ENCODE measurements at regions not wholly inside any gene's neighbourhood (a gene's known extent, or its start where the extent isn't known, plus 50 kb on each side); places are given as distances from the start of the nearest gene placed in this dataset.

DNA sequence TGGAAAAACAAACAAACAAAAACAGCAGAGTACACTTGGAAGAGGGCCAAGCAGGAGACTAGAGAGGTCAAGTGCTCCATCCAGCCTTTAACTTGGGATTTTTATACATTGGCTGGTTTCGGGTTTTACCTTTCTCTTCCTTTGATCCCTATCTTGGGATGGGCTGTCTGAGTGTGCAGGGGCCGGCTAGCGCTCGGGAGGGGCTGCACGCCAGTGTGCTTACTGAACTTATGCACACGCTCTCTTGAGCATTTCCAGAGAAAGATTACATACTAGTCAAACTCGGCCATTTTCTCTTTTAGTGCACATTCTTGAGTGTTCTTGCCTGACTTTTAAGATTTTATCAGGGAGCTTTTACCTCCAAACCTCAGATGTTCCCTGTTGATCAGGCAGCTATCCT, 707.8 kb downstream of the DSC3 start:
- BruUV-seq (replicated peaks) = no TSS peak
- in situ Hi-C loops (cut with HindIII; ENCODE audit: low pct_unique_long_range_greater_than_20kb, low sequenced_read_pairs) = no loop called here
- H3K27ac ChIP-seq (ENCODE audit: low read length) = no peak overlapping the region
- H3K4me3 ChIP-seq (ENCODE audit: low read depth in 2 of 2, low read length in 2 of 2) = no peak overlapping the region
- CTCF ChIA-PET = no interaction called here
- H3K4me1 ChIP-seq (ENCODE audit: control insufficient read depth, insufficient read depth, low read length) = no peaks in the 10 kb centered on the region
- H3K36me3 ChIP-seq (ENCODE audit: control insufficient read depth, insufficient read depth, low read length) = no peaks in the 10 kb centered on the region
- DNase-seq (ENCODE audit: low read depth, low spot score) = no peak
- TF ChIP-seq, protein P1, sequence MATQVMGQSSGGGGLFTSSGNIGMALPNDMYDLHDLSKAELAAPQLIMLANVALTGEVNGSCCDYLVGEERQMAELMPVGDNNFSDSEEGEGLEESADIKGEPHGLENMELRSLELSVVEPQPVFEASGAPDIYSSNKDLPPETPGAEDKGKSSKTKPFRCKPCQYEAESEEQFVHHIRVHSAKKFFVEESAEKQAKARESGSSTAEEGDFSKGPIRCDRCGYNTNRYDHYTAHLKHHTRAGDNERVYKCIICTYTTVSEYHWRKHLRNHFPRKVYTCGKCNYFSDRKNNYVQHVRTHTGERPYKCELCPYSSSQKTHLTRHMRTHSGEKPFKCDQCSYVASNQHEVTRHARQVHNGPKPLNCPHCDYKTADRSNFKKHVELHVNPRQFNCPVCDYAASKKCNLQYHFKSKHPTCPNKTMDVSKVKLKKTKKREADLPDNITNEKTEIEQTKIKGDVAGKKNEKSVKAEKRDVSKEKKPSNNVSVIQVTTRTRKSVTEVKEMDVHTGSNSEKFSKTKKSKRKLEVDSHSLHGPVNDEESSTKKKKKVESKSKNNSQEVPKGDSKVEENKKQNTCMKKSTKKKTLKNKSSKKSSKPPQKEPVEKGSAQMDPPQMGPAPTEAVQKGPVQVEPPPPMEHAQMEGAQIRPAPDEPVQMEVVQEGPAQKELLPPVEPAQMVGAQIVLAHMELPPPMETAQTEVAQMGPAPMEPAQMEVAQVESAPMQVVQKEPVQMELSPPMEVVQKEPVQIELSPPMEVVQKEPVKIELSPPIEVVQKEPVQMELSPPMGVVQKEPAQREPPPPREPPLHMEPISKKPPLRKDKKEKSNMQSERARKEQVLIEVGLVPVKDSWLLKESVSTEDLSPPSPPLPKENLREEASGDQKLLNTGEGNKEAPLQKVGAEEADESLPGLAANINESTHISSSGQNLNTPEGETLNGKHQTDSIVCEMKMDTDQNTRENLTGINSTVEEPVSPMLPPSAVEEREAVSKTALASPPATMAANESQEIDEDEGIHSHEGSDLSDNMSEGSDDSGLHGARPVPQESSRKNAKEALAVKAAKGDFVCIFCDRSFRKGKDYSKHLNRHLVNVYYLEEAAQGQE (IDR thresholded peaks at IDR 0.05; ENCODE audit: insufficient read depth in 1 of 2, low read depth in 2 of 2, low read length in 1 of 2) = no peak
- TF ChIP-seq TCF7L2 (IDR thresholded peaks at IDR 0.05; ENCODE audit: low read depth, low read length) (no peak), POLR2AphosphoS5 (IDR thresholded peaks at IDR 0.05; ENCODE audit: low read depth, low read length) (no peak)
- TF ChIP-seq, protein P2, sequence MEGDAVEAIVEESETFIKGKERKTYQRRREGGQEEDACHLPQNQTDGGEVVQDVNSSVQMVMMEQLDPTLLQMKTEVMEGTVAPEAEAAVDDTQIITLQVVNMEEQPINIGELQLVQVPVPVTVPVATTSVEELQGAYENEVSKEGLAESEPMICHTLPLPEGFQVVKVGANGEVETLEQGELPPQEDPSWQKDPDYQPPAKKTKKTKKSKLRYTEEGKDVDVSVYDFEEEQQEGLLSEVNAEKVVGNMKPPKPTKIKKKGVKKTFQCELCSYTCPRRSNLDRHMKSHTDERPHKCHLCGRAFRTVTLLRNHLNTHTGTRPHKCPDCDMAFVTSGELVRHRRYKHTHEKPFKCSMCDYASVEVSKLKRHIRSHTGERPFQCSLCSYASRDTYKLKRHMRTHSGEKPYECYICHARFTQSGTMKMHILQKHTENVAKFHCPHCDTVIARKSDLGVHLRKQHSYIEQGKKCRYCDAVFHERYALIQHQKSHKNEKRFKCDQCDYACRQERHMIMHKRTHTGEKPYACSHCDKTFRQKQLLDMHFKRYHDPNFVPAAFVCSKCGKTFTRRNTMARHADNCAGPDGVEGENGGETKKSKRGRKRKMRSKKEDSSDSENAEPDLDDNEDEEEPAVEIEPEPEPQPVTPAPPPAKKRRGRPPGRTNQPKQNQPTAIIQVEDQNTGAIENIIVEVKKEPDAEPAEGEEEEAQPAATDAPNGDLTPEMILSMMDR (IDR thresholded peaks at IDR 0.05) = no peak
- H3K27me3 ChIP-seq (ENCODE audit: control insufficient read depth, insufficient read depth, low read length) = no peaks in the 10 kb centered on the region
- no peak for ATAC-seq
- intact Hi-C loops (cut with micrococcal nuclease; ENCODE audit: unreplicated experiment) = no loop called here
- POLR2A ChIA-PET = no interaction called here
- no peaks in the 10 kb centered on the region for H3K9me3 ChIP-seq (ENCODE audit: control insufficient read depth, insufficient read depth, low read depth, low read length)

DNA sequence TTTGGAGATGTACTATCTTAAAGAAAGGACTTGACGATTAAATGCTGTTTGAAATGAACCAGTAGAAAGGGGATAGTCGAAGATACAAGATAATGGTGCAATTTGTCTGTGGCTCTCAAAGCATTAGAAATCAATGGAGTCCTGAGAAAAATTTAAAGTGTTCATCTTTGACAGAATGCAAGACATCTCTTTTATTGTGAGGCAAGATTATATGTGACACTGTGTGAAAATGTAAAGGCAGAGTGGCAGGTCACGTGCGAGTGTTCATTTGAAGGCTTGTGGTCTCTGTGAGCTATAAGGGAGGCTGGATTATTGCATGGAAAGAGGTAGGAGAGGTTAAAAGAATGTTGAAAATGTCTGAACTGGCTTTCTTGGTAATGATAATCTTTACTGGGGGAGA, 709.2 kb downstream of the DSC3 start:
- no peaks in the 10 kb centered on the region for H3K4me1 ChIP-seq (ENCODE audit: control insufficient read depth, insufficient read depth, low read length)
- no peaks in the 10 kb centered on the region for H3K27me3 ChIP-seq (ENCODE audit: control insufficient read depth, insufficient read depth, low read length)
- no peak for ATAC-seq
- in situ Hi-C loops (cut with HindIII; ENCODE audit: low pct_unique_long_range_greater_than_20kb, low sequenced_read_pairs) (no loop called here), intact Hi-C loops (cut with micrococcal nuclease; ENCODE audit: unreplicated experiment) (no loop called here)
- no peak overlapping the region for H3K27ac ChIP-seq (ENCODE audit: low read length)
- H3K4me3 ChIP-seq (ENCODE audit: low read depth in 2 of 2, low read length in 2 of 2) = no peak overlapping the region
- ChIA-PET CTCF (no interaction called here), POLR2A (no interaction called here)
- no peaks in the 10 kb centered on the region for H3K9me3 ChIP-seq (ENCODE audit: control insufficient read depth, insufficient read depth, low read depth, low read length)
- no peak for TF ChIP-seq POLR2AphosphoS5 (IDR thresholded peaks at IDR 0.05; ENCODE audit: low read depth, low read length)
- TF ChIP-seq, protein P1 (IDR thresholded peaks at IDR 0.05; ENCODE audit: insufficient read depth in 1 of 2, low read depth in 2 of 2, low read length in 1 of 2) = no peak
- TF ChIP-seq, protein P2 (IDR thresholded peaks at IDR 0.05) = no peak
- BruUV-seq (replicated peaks) = no TSS peak
- no peaks in the 10 kb centered on the region for H3K36me3 ChIP-seq (ENCODE audit: control insufficient read depth, insufficient read depth, low read length)
- DNase-seq (ENCODE audit: low read depth, low spot score) = no peak

Measured in Panc1 (cell line).